Gastroesophageal sphincter (tissue), 3 donors: ENCODE measurements at regions not wholly inside any gene's neighbourhood (a gene's known extent, or its start where the extent isn't known, plus 50 kb on each side); places are given as distances from the start of the nearest gene placed in this dataset.

Experiments
- EP300 ChIP-seq: sonication (generic); formaldehyde crosslinking; IDR thresholded peaks from one replicate; pipeline ENCODE4 v1.6.1; 2017; ENCODE audit warnings: antibody characterized with exemption, mild to moderate bottlenecking
- POLR2AphosphoS5 ChIP-seq: sonication (generic); formaldehyde crosslinking; IDR thresholded peaks from one replicate; pipeline ENCODE4 v1.6.1; 2017; ENCODE audit warnings: antibody characterized with exemption
- TF ChIP-seq, protein P1 (sequence below), 4 experiments: fragments of 200-600 bp in 2 of 4; fragments of 450-650 bp in 2 of 4; sonication (generic) in 1 of 4; IDR thresholded peaks; one replicate each; pipeline ENCODE4 v1.5.1; 2017 to 2019; ENCODE audit warnings: antibody characterized with exemption in 4 of 4, mild to moderate bottlenecking in 2 of 4, moderate library complexity in 2 of 4

DNA sequence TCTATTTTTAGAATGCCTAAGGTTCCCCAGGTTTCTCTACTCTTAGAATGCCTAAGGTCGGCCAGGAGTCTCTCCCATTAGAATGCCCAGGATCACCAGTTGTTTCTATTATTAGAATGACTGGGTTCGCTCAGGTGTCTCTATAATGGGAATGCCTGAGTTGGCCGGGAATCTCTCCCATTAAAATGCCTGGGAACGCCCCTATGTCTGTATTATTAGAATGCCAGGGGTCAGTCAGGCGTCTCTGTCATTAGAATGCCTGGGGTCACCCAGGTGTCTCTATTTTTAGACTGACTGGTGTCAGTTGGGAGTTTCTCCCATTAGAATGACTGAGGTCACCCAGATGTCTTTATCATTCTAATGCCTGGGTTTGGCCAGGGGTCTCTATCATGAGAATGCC, 2252.5 kb downstream of the TP53TG3F start:
- TF ChIP-seq, protein P1, sequence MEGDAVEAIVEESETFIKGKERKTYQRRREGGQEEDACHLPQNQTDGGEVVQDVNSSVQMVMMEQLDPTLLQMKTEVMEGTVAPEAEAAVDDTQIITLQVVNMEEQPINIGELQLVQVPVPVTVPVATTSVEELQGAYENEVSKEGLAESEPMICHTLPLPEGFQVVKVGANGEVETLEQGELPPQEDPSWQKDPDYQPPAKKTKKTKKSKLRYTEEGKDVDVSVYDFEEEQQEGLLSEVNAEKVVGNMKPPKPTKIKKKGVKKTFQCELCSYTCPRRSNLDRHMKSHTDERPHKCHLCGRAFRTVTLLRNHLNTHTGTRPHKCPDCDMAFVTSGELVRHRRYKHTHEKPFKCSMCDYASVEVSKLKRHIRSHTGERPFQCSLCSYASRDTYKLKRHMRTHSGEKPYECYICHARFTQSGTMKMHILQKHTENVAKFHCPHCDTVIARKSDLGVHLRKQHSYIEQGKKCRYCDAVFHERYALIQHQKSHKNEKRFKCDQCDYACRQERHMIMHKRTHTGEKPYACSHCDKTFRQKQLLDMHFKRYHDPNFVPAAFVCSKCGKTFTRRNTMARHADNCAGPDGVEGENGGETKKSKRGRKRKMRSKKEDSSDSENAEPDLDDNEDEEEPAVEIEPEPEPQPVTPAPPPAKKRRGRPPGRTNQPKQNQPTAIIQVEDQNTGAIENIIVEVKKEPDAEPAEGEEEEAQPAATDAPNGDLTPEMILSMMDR (IDR thresholded peaks at IDR 0.05), result no peak
- TF ChIP-seq POLR2AphosphoS5 (no peak), EP300 (no peak)
